Transverse colon (tissue), 4 donors: ENCODE measurements at regions not wholly inside any gene's neighbourhood (a gene's known extent, or its start where the extent isn't known, plus 50 kb on each side); places are given as distances from the start of the nearest gene placed in this dataset.

ENCODE experiments used
- POLR2AphosphoS5 ChIP-seq, 3 donors: sonication (generic); formaldehyde crosslinking; IDR thresholded peaks; one replicate each; pipeline ENCODE4 v1.6.1; 2016; ENCODE audit warnings: antibody characterized with exemption in 3 of 3
- TF ChIP-seq, protein P1 (sequence below), 5 experiments: fragments of 200-600 bp in 3 of 5; fragments of 450-650 bp in 2 of 5; sonication (generic) in 3 of 5; IDR thresholded peaks; 1 replicate in 2 of 5; 2 replicates in 3 of 5; pipeline ENCODE4 v1.5.1; 2016 to 2017; ENCODE audit warnings: antibody characterized with exemption in 5 of 5, inconsistent platforms in 3 of 5, mild to moderate bottlenecking in 2 of 5, moderate library complexity in 1 of 5

DNA sequence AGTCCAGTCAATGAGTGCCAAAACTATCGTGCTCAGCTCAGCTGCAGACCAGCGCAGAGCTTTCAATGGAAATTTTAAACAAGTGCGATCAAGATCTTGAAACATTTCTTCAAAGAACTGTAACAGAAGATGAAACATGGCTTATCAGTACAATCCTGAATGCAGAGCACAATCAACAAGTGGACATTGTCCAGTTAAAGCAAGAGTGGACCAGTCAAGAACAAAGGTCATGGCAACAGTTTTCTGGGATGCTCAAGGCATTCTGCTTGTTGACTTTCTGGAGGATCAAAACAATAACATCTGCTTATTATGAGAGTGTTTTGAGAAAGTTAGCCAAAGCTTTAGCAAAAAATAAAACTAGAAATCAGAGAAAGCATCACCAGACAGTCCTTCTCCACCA, 374.2 kb downstream of the SETD4 start:
- TF ChIP-seq, protein P1, sequence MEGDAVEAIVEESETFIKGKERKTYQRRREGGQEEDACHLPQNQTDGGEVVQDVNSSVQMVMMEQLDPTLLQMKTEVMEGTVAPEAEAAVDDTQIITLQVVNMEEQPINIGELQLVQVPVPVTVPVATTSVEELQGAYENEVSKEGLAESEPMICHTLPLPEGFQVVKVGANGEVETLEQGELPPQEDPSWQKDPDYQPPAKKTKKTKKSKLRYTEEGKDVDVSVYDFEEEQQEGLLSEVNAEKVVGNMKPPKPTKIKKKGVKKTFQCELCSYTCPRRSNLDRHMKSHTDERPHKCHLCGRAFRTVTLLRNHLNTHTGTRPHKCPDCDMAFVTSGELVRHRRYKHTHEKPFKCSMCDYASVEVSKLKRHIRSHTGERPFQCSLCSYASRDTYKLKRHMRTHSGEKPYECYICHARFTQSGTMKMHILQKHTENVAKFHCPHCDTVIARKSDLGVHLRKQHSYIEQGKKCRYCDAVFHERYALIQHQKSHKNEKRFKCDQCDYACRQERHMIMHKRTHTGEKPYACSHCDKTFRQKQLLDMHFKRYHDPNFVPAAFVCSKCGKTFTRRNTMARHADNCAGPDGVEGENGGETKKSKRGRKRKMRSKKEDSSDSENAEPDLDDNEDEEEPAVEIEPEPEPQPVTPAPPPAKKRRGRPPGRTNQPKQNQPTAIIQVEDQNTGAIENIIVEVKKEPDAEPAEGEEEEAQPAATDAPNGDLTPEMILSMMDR (IDR thresholded peaks at IDR 0.05), result no peak
- no peak for TF ChIP-seq POLR2AphosphoS5 (IDR thresholded peaks at IDR 0.05)
